ENCODE measurements at regions not wholly inside any gene's neighbourhood (a gene's known extent, or its start where the extent isn't known, plus 50 kb on each side); places are given as distances from the start of the nearest gene placed in this dataset.

DNA sequence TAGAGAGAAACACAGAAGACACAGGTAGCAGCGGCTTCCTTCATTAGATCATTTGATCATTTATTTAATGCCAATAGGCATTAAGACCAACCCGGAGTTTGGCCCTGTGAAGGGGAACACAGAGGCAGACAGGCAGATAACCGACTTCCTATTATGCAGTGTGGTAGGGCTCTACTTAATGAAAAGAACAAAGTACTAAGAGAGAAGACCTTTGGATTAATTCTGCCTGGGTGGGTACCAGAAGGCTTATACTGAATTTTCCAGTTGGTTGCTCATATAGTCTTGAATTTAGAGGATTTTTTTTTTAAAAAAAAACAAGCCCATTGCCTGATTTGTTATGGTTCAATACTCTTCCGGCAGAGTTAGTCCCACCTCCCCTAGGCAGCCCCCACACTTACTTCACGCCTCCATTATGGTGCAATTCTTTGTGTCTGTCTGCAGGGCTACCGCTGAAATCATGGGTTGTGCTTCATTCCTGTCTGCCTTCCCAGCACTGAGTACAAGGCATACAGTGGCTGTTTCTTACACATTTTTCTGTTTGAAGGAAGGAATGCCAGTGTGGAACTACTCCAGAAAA lies 244.3 kb upstream of the APCDD1 start:
- Histone ChIP-seq H3K79me2 (no peaks in the 10 kb centered on the region), H3K9me2 (replicated peaks; ENCODE audit: insufficient read depth) (no peaks in the 10 kb centered on the region), H4K20me1 (ENCODE audit: insufficient read depth, poor library complexity, severe bottlenecking) (no peaks in the 10 kb centered on the region), H3K9me3 (ENCODE audit: low read depth) (no peaks in the 10 kb centered on the region), H3K27me3 (no peaks in the 10 kb centered on the region), H3K4me1 (ENCODE audit: insufficient read depth) (peaks cover 6% of the 10 kb centered on the region), H3K4me3 (no peak overlapping the region), H3K36me3 (replicated peaks; ENCODE audit: insufficient read depth, low read depth) (no peaks in the 10 kb centered on the region), H3K4me2 (no peak overlapping the region), H2AFZ (no peak overlapping the region), H3K27ac (no peak overlapping the region)
- 90% methylated on average over 6 of the region's 6 CpGs for WGBS (ENCODE audit: low lambda C conversion rate, missing lambda C conversion rate)
- TF ChIP-seq, protein P1, sequence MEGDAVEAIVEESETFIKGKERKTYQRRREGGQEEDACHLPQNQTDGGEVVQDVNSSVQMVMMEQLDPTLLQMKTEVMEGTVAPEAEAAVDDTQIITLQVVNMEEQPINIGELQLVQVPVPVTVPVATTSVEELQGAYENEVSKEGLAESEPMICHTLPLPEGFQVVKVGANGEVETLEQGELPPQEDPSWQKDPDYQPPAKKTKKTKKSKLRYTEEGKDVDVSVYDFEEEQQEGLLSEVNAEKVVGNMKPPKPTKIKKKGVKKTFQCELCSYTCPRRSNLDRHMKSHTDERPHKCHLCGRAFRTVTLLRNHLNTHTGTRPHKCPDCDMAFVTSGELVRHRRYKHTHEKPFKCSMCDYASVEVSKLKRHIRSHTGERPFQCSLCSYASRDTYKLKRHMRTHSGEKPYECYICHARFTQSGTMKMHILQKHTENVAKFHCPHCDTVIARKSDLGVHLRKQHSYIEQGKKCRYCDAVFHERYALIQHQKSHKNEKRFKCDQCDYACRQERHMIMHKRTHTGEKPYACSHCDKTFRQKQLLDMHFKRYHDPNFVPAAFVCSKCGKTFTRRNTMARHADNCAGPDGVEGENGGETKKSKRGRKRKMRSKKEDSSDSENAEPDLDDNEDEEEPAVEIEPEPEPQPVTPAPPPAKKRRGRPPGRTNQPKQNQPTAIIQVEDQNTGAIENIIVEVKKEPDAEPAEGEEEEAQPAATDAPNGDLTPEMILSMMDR (IDR thresholded peaks at IDR 0.05; ENCODE audit: poor library complexity): no peak
- TF ChIP-seq EZH2 (IDR thresholded peaks at IDR 0.05; ENCODE audit: borderline replicate concordance) (no peak), EZH2phosphoT487 (IDR thresholded peaks at IDR 0.05; ENCODE audit: low read depth, severe bottlenecking, unreplicated experiment) (no peak)
- no peak for DNase-seq (ENCODE audit: low spot score)

DNA sequence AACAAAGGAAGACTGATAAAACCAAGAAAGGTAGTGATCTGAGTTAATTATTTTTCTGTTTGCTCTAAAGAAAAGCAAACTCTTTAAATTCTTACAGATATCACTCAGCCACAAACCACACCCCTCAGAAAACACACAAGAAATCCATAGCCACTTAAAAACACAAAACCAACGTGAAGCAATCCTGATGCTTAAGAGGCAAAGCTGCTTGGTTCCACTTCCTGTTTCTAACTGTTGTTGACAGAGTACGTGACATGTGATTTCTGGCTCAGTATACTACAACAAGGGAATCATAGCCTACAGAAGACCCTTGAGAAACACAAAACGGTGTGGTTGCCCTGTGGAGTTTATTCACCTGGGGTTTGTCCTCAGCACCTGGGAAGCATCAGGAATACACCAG lies 240.9 kb upstream of the APCDD1 start:
- no peak overlapping the region for H2AFZ ChIP-seq
- peak; percentile 62 for DNase-seq (ENCODE audit: low spot score)
- H3K36me3 ChIP-seq (replicated peaks; ENCODE audit: insufficient read depth, low read depth): no peaks in the 10 kb centered on the region
- no peaks in the 10 kb centered on the region for H4K20me1 ChIP-seq (ENCODE audit: insufficient read depth, poor library complexity, severe bottlenecking)
- H3K4me3 ChIP-seq: no peak overlapping the region
- no peaks in the 10 kb centered on the region for H3K27me3 ChIP-seq
- TF ChIP-seq EZH2 (IDR thresholded peaks at IDR 0.05; ENCODE audit: borderline replicate concordance): no peak
- no peak for TF ChIP-seq EZH2phosphoT487 (IDR thresholded peaks at IDR 0.05; ENCODE audit: low read depth, severe bottlenecking, unreplicated experiment)
- TF ChIP-seq, protein P1 (IDR thresholded peaks at IDR 0.05; ENCODE audit: poor library complexity): no peak
- no peak overlapping the region for H3K4me2 ChIP-seq
- no peaks in the 10 kb centered on the region for H3K9me2 ChIP-seq (replicated peaks; ENCODE audit: insufficient read depth)
- peak overlapping the region; percentile 7 for H3K27ac ChIP-seq
- H3K9me3 ChIP-seq (ENCODE audit: low read depth): no peaks in the 10 kb centered on the region
- no peaks in the 10 kb centered on the region for H3K79me2 ChIP-seq
- H3K4me1 ChIP-seq (ENCODE audit: insufficient read depth): no peaks in the 10 kb centered on the region
- WGBS (ENCODE audit: low lambda C conversion rate, missing lambda C conversion rate): 18% methylated on average over 3 of the region's 3 CpGs

DNA sequence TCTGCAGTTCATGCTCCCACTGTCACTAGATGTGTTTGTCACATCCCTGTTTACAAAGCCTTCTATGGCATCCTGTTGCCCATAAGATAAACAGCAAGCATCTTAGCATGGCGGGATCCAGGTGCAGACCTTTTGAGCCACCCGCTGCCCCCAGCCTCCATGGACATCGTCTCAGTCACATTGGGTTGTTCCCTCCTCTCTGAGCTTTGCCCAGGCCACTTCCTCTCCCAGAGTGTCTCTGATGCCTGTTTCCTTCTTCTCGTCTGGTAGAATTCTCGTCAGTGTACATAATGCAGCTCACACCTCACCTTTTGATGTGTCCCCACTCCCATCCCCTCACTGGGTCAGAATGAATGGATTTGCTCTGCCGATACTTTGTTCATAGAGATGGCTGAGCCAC lies 239.0 kb upstream of the APCDD1 start:
- 92% methylated on average over 6 of the region's 6 CpGs for WGBS (ENCODE audit: low lambda C conversion rate, missing lambda C conversion rate)
- Histone ChIP-seq H3K9me2 (replicated peaks; ENCODE audit: insufficient read depth) (no peaks in the 10 kb centered on the region), H3K4me2 (no peak overlapping the region), H3K27me3 (no peaks in the 10 kb centered on the region), H3K36me3 (replicated peaks; ENCODE audit: insufficient read depth, low read depth) (no peaks in the 10 kb centered on the region), H3K4me3 (no peak overlapping the region), H3K79me2 (no peaks in the 10 kb centered on the region), H2AFZ (no peak overlapping the region), H3K9me3 (ENCODE audit: low read depth) (no peaks in the 10 kb centered on the region), H3K27ac (no peak overlapping the region), H4K20me1 (ENCODE audit: insufficient read depth, poor library complexity, severe bottlenecking) (no peaks in the 10 kb centered on the region), H3K4me1 (ENCODE audit: insufficient read depth) (no peaks in the 10 kb centered on the region)
- DNase-seq (ENCODE audit: low spot score): no peak
- TF ChIP-seq, protein P1 (IDR thresholded peaks at IDR 0.05; ENCODE audit: poor library complexity): no peak

DNA sequence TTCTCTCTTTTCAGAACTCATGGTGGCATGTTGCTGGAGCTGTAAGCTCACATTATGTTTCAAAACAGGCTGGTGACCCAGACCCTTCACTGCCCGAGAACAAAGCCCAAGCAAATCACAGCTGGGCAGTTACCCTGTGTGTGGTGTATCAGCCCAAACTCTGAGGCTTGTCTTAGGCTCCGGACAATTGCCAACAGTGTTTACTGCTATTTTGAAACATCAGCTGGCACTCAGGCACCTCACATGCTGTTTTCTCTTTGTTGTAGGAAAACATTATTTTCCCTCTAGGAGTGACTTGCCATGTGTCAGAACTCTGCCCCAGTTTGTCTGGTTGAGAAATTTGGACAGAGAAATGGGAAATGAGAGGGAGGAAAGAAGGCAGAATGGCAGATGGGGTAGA lies 237.6 kb upstream of the APCDD1 start:
- DNase-seq (ENCODE audit: low spot score): no peak
- WGBS (ENCODE audit: low lambda C conversion rate, missing lambda C conversion rate): 98% methylated on average over 2 of the region's 2 CpGs
- no peak for TF ChIP-seq EZH2phosphoT487 (IDR thresholded peaks at IDR 0.05; ENCODE audit: low read depth, severe bottlenecking, unreplicated experiment)
- TF ChIP-seq, protein P1 (IDR thresholded peaks at IDR 0.05; ENCODE audit: poor library complexity): no peak
- TF ChIP-seq EZH2 (IDR thresholded peaks at IDR 0.05; ENCODE audit: borderline replicate concordance): no peak
- no peak overlapping the region for H3K4me2 ChIP-seq
- no peaks in the 10 kb centered on the region for H4K20me1 ChIP-seq (ENCODE audit: insufficient read depth, poor library complexity, severe bottlenecking)
- no peak overlapping the region for H3K27ac ChIP-seq
- no peaks in the 10 kb centered on the region for H3K79me2 ChIP-seq
- no peaks in the 10 kb centered on the region for H3K27me3 ChIP-seq
- no peaks in the 10 kb centered on the region for H3K4me1 ChIP-seq (ENCODE audit: insufficient read depth)
- H3K4me3 ChIP-seq: no peak overlapping the region
- H3K9me2 ChIP-seq (replicated peaks; ENCODE audit: insufficient read depth): no peaks in the 10 kb centered on the region
- H3K9me3 ChIP-seq (ENCODE audit: low read depth): no peaks in the 10 kb centered on the region
- H3K36me3 ChIP-seq (replicated peaks; ENCODE audit: insufficient read depth, low read depth): no peaks in the 10 kb centered on the region
- H2AFZ ChIP-seq: no peak overlapping the region

Data from hepatocyte (in vitro differentiated cells).